ENCODE measurements at regions not wholly inside any gene's neighbourhood (a gene's known extent, or its start where the extent isn't known, plus 50 kb on each side); places are given as distances from the start of the nearest gene placed in this dataset.

DNA sequence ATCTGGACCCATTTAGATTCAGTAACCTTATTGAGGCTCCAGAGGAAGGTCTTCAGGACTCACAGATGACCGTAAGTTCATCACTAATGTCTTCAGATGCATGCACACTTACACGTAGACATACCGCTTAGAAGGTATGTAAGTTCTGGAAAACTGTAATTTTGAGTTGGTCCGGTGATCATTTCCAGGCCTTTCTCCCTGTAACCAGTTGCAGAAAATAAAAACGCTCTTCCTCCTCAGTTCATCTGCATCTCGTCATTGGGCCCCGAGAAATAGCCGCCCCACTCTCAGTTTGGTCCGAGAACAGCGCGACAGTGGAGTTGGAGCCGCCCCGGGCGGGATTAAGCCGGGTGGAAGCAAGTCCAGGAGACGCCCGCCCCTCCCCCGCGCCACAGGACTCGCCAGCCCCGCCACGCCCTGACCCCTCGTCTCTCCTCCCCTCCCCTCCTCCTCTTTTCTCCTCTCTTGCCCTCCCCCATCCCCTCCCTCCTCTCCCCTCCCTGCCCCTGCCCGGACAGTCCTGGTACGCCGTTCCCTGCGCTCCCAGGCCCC is 83.7 kb downstream of the TNFAIP2 start:
- DNase-seq (ENCODE audit: low read depth) = no peak

DNA sequence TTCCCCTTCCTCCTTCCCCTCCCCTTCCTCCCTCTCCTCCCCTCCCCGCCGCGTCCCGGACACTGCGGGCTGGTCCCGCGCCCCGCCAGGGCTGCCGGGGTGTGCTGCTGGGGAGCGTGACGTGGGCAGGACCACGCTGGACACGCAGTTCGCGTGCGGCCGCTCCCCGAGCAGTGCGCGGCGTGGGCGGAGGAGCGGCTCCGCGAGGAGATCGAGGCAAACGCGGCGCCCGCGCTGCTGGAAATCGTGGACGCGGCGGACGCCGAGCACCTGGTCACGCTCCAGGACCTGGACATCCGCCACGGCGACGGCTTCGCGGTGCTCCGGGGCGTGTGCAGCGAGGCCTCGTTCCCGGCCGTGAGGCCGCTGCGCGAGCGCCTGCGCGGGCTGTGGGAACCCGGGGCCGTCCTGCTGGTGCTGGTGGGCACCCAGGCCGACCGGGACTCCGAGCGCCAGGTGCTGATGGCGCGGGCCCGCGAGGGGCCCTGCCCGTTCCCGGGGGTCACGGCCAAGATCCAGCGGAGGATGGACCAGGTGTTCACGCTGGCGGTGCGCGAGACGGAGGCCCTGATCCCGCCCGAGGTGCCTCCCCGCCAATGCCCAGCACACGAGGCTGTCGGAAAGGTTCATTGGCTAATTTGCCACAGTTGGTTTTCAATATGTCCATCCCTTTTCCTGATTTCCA is 84.3 kb downstream of the TNFAIP2 start:
- DNase-seq (ENCODE audit: low read depth) = no peak

DNA sequence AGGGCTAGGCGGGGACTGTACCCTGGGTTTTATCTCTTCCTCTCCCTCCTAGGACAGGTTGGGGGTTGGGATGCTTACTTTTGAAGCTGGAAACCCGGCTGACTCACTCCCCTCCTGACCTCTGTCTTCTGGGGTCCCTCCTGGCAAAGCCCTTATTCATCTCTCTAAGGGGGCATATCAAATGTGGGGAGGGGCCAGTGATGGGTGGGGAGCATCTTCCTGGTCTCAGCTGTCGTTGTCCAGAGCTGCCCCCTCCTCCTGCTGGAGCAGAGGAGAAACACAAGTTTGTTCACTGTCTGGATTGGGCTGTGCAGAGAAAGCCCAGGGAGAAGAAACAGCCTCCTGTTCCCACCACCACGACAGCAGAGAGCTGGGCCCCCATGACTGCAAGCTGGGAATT is 85.8 kb downstream of the TNFAIP2 start:
- no peak for DNase-seq (ENCODE audit: low read depth)

DNA sequence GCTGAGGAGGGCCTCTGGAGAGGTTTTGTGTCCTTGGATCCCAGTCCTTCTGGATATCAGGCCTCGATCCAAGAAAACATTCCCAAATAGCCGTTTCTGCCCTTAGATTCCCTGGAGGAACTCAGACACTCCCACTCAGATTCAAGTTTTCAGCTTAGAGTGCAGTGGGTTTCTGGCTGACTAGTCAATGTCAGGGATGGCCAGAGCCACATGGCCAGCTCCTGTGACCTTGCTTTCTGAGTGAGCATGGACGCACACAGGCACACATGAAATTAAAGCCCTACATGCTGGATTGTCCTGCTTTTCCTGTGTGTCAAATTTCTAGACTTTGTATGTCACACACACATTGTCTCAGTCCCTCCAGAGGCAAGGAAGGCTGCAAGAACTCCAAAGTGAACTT is 86.2 kb downstream of the TNFAIP2 start:
- no peak for DNase-seq (ENCODE audit: low read depth)

DNA sequence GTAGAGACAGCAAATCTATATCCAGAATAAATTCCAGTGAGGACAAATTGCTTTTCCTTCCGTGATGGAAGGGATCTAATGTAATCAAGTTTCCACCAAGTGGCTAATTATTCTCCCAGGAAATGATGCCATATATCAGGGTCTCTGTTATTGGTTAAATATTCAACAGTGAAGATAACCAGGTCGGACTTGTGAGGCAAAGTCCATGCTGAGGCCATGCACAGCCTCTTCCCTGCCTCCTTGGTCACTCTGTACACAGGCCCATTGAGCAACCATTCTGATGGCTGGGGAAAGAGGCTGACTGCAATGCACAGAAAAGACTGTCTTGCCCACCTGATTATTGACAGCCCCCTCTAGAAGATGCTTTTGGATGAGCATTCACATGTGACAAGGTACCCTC is 90.1 kb downstream of the TNFAIP2 start:
- no peak for DNase-seq (ENCODE audit: low read depth)

DNA sequence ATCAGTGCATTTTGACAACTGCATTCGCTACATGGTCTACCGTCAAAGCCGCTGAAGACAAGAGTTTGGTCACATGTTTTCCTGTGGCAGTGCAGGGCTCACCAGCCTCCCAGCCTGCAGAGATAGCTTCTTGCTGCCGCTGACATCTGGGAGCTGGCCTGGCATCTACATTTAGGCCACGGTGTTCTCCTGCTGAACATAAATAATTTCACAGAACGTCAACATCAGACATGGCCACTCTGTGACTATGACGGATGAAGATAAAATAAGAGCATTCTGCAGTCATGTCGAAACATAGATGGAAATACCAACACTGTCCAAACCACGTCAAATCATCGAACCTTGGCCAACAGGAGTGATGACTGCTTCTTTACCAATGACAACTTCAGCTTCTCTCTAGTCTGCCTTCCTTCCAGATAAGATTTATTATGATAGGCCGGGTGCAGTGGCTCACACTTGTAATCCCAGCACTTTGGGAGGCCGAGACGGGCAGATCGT is 91.2 kb downstream of the TNFAIP2 start:
- DNase-seq (ENCODE audit: low read depth) = no peak

DNA sequence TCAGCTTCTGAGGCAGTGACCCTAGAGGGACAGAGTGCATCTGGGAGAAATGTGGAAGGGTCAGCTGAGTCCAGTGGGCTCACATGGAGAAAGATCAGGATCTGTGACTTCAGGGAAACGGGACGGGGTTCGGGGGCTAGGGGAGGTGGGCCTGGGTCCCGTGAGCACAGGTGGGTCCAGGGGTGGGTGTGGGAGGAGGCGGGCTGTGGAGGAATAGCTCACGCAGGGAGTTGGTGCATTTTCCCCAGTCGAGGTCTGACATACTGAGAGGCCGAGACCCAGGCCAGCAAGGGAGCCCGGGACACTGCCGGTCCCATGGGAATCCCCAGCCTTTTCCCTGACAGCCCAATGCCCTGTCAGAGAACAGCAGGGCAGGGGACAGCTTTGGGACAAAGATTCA is 93.1 kb downstream of the TNFAIP2 start:
- no peak for DNase-seq (ENCODE audit: low read depth)

DNA sequence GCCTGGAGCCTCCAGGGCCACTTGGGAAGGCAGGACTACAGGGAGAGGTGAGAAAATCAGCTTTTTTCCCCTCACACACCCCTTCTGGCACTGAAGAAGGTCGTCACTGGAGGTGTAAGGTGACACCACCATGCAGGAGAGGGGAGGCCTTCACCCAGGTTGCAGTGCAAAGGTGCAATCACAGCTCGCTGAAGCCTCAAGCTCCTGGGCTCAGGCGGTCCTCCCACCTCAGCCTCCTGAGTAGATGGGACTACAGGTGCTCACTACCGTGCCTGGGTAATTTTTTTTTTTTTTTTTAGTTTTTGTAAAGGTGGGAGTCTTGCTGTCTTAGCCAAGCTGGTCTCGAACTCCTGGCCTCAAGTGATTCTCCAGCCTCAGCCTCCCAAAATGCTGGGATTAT is 93.6 kb downstream of the TNFAIP2 start:
- no peak for DNase-seq (ENCODE audit: low read depth)

DNA sequence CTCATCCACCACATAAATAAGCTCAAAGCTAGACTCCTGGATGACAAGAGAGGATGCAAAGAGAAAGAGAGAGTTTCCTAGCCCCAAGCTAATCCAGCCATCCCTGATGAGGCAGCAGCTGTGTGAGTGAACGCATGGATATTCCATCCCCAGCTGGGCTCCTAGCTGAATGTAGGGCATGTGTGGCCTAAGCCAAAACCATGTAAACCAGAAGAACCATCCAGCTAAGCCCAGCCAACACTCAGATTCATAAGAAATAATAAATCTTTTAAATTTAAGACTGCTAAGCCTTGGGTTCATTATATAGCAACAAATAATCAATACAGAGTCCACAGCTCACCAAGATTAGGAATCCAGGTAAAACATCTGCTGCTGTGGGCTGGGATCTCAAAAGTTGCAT is 94.3 kb downstream of the TNFAIP2 start:
- DNase-seq (ENCODE audit: low read depth) = no peak

DNA sequence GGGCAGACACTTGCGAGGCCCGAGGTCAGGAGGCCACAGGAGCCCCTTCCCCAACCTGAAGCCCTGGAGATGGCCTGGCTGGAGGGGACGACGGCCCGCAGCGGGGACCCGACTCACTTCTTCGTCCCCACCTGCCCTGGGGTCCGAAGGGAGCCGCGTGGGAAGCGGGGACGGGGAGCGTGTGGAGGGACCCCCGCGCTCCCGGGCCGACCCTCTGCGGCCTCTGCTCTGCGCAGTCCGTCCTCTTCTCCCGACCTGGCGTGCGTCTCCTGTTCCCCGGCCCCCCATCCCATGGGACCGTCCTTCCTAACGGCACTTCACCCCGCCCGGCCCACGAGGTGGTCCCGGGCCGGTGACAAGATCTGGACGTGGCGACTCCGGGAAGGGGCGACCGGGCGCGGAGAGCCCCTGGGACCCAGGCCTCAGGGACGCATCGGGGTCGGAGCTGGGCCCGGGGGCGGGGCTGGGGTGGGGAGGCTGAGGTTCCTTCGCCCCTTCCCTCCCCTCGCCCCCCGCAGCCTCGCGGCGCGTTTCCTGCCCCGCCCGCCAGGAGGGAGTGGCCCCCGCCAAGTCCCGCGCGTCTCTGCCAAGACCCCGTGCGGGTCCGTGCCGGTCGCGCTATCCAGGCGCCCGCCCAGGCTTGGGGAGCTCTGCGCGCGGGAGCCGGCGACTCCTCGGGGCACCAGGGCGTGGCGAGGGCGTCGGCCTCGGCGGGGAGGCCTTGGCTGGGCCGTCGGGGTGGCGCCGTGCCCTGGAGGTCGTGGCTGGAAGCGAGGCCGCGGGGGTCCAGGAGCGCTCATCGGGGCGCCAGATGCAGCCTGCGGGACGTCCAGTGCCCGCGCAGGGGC is 97.1 kb downstream of the TNFAIP2 start:
- DNase-seq (ENCODE audit: low read depth) = no peak

DNA sequence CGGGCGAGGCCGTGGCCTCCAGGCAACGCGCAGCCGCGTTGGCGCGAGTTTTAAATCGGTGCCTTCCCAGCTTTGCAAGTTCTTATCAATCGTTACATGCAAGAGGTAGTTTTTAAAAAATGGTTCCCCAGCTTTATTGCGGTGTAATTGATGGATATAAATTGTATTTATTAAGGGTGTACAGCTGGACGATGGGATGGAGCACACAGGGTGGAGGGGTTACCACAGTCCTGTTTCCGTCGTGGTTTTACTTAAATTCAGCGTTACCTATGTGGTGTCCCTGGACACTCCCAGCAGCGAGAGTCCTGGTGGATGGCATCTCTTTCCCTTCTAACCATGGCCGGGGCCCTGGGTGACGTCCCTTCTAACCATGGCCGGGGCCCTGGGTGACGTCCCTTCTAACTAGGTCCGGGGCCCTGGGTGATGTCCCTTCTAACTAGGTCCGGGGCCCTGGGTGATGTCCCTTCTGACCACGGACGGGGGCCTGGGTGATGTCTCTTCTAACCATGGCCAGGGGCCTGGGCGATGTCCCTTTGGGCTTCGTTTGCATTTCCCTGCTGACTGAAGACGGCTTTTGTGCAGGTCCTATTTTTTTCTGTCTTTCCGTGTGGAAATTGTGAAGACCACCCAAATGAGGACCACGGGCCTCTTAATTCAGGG is 97.9 kb downstream of the TNFAIP2 start:
- no peak for DNase-seq (ENCODE audit: low read depth)

DNA sequence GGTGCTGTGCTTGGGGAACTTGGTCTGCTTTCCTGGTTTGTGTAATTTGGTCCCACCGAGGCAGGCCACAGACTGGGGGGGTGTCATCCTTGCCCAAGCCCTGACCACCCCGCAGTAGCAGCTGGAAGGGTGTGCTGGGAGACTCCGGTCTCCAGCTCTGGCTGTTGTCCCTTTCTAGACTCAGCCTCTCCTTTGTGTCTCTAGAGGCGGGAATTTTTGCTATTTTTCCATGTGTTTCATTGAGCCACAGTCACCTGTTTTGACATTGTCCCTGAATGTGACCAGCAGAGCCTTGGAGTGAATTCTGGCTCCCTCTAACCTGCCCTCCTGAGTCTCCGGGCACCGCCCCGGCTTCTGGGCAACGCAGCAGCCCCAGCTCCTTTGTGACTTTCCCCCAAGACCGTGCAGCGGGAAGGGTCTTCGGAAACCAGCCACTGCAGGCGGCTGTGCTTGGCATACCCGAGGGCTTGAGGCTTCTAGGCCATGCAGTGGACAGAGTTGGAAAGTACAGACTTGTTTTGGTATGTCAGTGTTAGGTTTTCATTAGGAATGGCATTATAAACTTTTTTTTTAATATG is 98.6 kb downstream of the TNFAIP2 start:
- no peak for DNase-seq (ENCODE audit: low read depth)

DNA sequence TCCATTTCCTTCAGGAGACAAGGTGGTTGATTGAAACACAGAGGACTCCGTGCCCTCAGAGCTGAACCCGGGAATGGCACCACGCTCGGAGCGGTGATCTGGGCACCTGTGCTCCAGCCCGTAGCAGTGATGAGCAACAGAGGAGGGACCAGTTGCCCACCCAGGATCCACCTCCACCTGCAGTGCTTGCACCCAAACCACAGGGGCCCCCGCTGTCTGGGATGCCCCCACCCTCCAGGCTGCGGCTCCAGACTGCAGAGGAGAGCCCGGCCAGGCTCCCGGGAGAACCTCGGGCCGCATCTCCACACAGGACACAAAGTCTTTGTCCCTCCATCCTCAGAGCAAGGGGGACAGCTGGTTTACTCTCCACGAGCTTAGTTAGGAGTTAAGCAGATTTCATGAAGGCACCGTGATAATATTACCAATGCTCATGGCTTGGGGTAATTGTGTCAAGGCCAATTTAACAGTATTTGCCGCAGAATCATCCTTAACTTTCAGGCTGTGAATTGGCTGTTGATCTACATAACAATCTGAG is 100.6 kb downstream of the TNFAIP2 start:
- DNase-seq (ENCODE audit: low read depth) = no peak

DNA sequence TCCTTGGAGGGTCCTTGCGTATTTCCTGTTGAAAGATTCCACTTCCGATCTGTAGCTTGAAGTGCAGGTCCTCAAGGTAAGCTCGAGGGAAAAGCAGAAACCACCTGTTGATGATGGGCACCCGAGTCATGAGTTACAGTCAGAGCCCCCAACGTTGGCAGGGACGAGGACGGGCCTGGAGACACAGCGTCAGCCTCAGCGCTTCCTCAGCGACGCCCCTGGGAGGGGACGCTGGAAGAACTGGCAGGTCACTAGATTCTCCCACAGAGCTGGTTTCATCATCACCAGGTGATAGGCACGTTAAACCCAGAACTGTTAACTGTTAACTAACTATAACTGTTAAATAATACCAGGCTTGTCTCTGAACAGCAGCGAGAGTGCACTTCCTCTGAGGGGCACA is 101.8 kb downstream of the TNFAIP2 start:
- DNase-seq (ENCODE audit: low read depth) = no peak

DNA sequence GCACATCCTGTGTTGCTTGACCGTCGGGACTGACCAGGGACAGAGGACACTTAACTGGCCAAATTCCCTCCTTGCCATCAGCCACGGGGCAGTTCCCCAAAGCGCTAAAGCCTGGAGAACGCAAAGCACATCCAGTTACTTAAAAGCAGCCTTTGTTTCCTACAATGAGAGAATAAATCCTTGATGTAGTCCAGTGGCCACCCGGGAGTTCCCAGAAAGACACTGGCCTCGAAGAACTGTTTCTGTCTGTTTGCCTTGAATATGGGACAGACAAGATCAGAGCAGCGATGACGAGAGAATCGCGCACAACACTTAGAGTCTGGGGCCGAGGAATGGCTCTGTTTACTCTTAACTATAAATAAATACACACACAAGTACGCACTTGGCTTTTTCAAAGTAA is 102.2 kb downstream of the TNFAIP2 start:
- no peak for DNase-seq (ENCODE audit: low read depth)

DNA sequence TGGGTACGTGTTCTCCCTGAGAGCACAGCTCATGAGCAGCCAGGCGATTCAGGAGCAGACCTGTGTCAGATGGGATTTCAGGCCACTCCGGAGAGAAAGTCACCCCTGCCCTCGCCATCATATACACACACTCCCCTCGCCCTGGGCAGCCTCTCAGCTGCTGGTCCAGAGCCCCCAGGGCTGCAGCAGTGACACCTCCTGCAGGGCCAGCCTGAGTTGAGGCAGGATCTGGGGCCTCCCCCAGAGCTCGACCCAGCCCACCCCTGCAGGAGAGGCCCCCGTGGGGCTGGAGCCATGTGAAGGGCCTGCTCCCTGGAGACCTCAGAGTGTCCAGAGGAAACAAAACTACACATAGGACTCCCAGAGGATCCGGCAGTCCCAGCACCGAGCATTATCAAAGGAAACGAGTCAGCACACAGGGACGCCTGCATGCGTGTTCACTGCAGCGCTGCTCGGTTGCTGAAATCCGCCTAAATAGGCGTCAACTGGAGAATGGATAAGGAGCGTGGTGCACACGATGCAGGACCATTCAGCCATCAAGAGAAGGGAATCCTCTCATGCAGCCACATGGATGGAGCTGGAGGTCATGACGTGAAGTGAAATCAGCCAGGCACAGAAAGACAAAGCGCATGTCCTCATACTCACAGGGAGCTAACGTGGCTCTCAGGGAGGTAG is 104.0 kb downstream of the TNFAIP2 start:
- no peak for DNase-seq (ENCODE audit: low read depth)

DNA sequence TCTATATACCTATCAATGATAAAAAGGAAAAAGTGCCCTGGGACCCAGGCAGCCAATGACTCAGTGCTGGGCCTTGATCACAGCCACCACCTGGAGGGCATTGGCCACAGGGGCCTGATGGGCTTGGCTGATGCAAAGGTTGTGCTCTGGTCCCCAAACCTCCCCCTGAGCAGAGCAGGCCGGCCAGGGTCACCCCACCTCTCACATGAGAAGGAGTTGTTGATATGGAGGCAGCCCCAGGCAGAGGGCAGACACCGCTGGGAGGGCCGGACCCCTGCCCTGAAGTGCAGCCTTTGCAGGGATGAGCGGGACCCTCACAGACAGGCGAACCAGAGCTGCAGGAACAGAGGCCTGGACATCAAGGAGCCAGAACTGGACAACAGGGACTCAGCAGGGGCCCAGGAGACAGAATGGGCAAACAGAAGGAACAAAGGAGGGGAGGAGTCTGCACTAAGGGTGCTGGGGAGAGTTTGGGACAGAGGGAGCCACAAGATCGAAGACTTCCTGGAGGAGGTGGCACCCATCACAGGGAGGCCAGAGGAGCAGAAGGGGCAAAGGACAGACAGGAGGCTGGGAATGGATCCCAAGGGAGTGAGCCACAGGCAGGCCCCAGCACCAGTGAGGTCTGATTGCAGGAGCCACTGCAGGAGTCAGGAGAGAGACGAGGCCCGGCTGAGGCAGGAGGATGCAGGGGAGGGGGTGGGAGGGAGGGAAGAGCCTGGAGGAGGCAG is 105.0 kb downstream of the TNFAIP2 start:
- no peak for DNase-seq (ENCODE audit: low read depth)

DNA sequence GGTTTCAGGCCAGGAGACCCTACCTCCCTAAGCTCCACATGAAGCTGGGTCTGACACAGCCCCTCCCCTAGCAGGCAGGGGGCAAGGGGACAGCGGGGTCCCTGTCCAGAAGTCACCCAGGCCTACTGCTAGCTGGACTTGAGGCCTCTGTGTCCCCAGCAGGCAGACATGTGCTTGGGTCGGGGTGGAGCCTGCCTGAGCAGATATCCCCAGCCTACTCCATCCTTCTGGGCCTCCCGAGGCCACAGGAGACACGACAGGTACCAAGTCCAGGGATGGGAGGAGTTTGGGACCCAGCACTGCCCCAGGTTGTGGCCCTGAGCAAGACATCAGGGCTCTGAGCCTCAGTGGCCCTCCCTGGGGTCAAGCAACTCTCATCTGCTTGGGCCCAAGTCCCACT is 105.2 kb upstream of the EIF5 start:
- DNase-seq (ENCODE audit: low read depth) = no peak

DNA sequence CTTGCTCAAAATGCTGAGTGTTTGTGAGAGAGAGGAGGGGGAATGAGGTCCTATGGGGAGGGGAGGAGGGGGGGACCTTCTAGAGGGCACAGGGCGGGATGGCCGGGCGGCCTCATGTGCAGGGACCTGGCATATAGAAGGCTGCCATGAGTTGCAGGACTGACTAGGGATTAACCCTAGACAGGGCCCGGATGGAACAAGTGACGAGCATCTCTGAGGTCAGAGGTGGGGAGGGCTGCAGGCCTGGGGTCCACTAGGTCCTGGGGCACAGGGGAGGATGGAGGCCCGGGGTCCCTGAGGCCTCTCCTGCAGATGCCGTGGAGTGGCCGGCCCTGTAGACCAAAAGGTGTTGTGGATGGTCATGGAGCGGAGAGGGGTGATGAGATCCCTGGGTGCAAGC is 104.0 kb upstream of the EIF5 start:
- DNase-seq (ENCODE audit: low read depth) = no peak

Measured in myocyte (in vitro differentiated cells).